T-helper 2 cell treated with Interferon-gamma antibody and Interleukin-4, amounts not matched to agents 100 ng/mL and 5 ng/mL, for 36 hours (primary cell): ENCODE measurements at regions not wholly inside any gene's neighbourhood (a gene's known extent, or its start where the extent isn't known, plus 50 kb on each side); places are given as distances from the start of the nearest gene placed in this dataset.

Experiments
- intact Hi-C: fragments of 100-400 bp; cut with micrococcal nuclease; formaldehyde crosslinking; loops from one replicate; pipeline ENCODE4 v1.15.1; 2023

GRCh38 chr15:99921101-99921500, 187.9 kb upstream of the LYSMD4 start:
- intact Hi-C loops, result loop anchor here (10.0 kb wide), 1 partner anchor 1804 kb away; the partner anchor contains the start of gene TARS3

- intact Hi-C loops, result no loop called here
These were observed 184.8 kb upstream of the LYSMD4 start for GRCh38 chr15:99918072-99918471.

GRCh38 chr15:99917252-99917651, 184.0 kb upstream of the LYSMD4 start:
- intact Hi-C loops, result no loop called here

- intact Hi-C loops, result no loop called here
These were observed 183.5 kb upstream of the LYSMD4 start for GRCh38 chr15:99916668-99917223.

GRCh38 chr15:99914723-99915122, 181.5 kb upstream of the LYSMD4 start:
- intact Hi-C loops, result no loop called here

- intact Hi-C loops, result no loop called here
These were observed 178.6 kb upstream of the LYSMD4 start for GRCh38 chr15:99911816-99912215.

GRCh38 chr15:99909592-99910295, 176.5 kb upstream of the LYSMD4 start:
- intact Hi-C loops, result no loop called here

- intact Hi-C loops, result no loop called here
These were observed 174.5 kb upstream of the LYSMD4 start for GRCh38 chr15:99907698-99908097.

- intact Hi-C loops, result no loop called here
These were observed 173.6 kb upstream of the LYSMD4 start for GRCh38 chr15:99906793-99907192.

GRCh38 chr15:99906311-99906710, 173.1 kb upstream of the LYSMD4 start:
- intact Hi-C loops, result no loop called here

- intact Hi-C loops, result no loop called here
These were observed 169.2 kb upstream of the LYSMD4 start for GRCh38 chr15:99902248-99902928.

GRCh38 chr15:99895956-99896311, 162.7 kb upstream of the LYSMD4 start:
- intact Hi-C loops, result no loop called here

- intact Hi-C loops, result no loop called here
These were observed 162.1 kb upstream of the LYSMD4 start for GRCh38 chr15:99895189-99895955.

GRCh38 chr15:99878835-99879234, 145.6 kb upstream of the LYSMD4 start:
- intact Hi-C loops, result no loop called here

- intact Hi-C loops, result no loop called here
These were observed 140.2 kb upstream of the LYSMD4 start for GRCh38 chr15:99873451-99873850.

GRCh38 chr15:99863550-99864198, 130.4 kb upstream of the LYSMD4 start:
- intact Hi-C loops, result no loop called here

GRCh38 chr15:99857836-99858235, 124.6 kb upstream of the LYSMD4 start:
- intact Hi-C loops, result no loop called here

- intact Hi-C loops, result no loop called here
These were observed 117.3 kb upstream of the LYSMD4 start for GRCh38 chr15:99850517-99850916.

- intact Hi-C loops, result no loop called here
These were observed 111.8 kb upstream of the LYSMD4 start for GRCh38 chr15:99845009-99845408.

- intact Hi-C loops, result no loop called here
These were observed 110.9 kb upstream of the LYSMD4 start for GRCh38 chr15:99844150-99844549.

GRCh38 chr15:99842071-99842470, 108.8 kb upstream of the LYSMD4 start:
- intact Hi-C loops, result no loop called here
